HCT116 (cell line): ENCODE measurements at regions not wholly inside any gene's neighbourhood (a gene's known extent, or its start where the extent isn't known, plus 50 kb on each side); places are given as distances from the start of the nearest gene placed in this dataset.

Source experiments
- EGR1 ChIP-seq: IDR thresholded peaks from 2 replicates; pipeline ENCODE4 v1.6.1; 2012; ENCODE audit warnings: low read depth
- EZH2phosphoT487 ChIP-seq: fragments of 200-600 bp; IDR thresholded peaks from 2 replicates; pipeline ENCODE4 v1.6.1; 2018; ENCODE audit warnings: antibody characterized with exemption, borderline replicate concordance
- FOSL1 ChIP-seq: IDR thresholded peaks from 2 replicates; pipeline ENCODE4 v1.6.1; 2012; ENCODE audit warnings: low read depth
- POLR2A ChIP-seq: IDR thresholded peaks from 2 replicates; pipeline ENCODE4 v1.7.0; 2011; ENCODE audit warnings: borderline replicate concordance; ENCODE audit not compliant: insufficient read depth, insufficient read length; ENCODE audit errors: extremely low read depth
- SRF ChIP-seq: IDR thresholded peaks from 2 replicates; pipeline ENCODE4 v1.6.1; 2012; ENCODE audit warnings: low read depth
- YY1 ChIP-seq: IDR thresholded peaks from 2 replicates; pipeline ENCODE4 v1.6.1; 2011; ENCODE audit warnings: low read length, low read depth, moderate library complexity, mild to moderate bottlenecking; ENCODE audit not compliant: insufficient replicate concordance; ENCODE audit errors: extremely low read depth
- TF ChIP-seq, protein P1 (sequence below), 3 experiments: fragments of 200-600 bp in 1 of 3; sonication (generic) in 1 of 3; IDR thresholded peaks in 2 of 3; conservative IDR thresholded peaks in 1 of 3; 2 replicates each; pipeline ENCODE4 v1.5.1; 2012 to 2017; ENCODE audit warnings: low read depth in 2 of 3, low read length in 2 of 3, antibody characterized with exemption in 1 of 3, borderline replicate concordance in 1 of 3, control low read depth in 1 of 3, mild to moderate bottlenecking in 1 of 3, mixed read lengths in 1 of 3, mixed run types in 1 of 3, moderate library complexity in 1 of 3; ENCODE audit not compliant: insufficient read depth in 1 of 3
- TF ChIP-seq, protein P2 (sequence below): IDR thresholded peaks from 2 replicates; pipeline ENCODE4 v1.6.1; 2012

- TF ChIP-seq, protein P1, sequence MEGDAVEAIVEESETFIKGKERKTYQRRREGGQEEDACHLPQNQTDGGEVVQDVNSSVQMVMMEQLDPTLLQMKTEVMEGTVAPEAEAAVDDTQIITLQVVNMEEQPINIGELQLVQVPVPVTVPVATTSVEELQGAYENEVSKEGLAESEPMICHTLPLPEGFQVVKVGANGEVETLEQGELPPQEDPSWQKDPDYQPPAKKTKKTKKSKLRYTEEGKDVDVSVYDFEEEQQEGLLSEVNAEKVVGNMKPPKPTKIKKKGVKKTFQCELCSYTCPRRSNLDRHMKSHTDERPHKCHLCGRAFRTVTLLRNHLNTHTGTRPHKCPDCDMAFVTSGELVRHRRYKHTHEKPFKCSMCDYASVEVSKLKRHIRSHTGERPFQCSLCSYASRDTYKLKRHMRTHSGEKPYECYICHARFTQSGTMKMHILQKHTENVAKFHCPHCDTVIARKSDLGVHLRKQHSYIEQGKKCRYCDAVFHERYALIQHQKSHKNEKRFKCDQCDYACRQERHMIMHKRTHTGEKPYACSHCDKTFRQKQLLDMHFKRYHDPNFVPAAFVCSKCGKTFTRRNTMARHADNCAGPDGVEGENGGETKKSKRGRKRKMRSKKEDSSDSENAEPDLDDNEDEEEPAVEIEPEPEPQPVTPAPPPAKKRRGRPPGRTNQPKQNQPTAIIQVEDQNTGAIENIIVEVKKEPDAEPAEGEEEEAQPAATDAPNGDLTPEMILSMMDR (IDR thresholded peaks at IDR 0.05 in 2 of 3, conservative IDR thresholded peaks at IDR 0.05 in 1 of 3; ENCODE audit: borderline replicate concordance in 1 of 3, insufficient read depth in 1 of 3, low read depth in 2 of 3, low read length in 2 of 3): no peak
- TF ChIP-seq SRF (no peak), EGR1 (no peak), POLR2A (no peak), YY1 (no peak), EZH2phosphoT487 (no peak), FOSL1 (no peak)
- TF ChIP-seq, protein P2, sequence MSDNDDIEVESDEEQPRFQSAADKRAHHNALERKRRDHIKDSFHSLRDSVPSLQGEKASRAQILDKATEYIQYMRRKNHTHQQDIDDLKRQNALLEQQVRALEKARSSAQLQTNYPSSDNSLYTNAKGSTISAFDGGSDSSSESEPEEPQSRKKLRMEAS: no peak
Measured at GRCh38 chrX:7620560-7620959, 222.4 kb upstream of the VCX start.
